GM06990 (cell line): ENCODE measurements at regions not wholly inside any gene's neighbourhood (a gene's known extent, or its start where the extent isn't known, plus 50 kb on each side); places are given as distances from the start of the nearest gene placed in this dataset.

Experiments
- DNase-seq: peaks from one replicate; pipeline ENCODE4 v3.0.0-alpha.2; 2011; ENCODE audit not compliant: insufficient read length; ENCODE audit errors: extremely low read depth
- H3K27me3 ChIP-seq: replicated peaks from 2 replicates; pipeline ENCODE4 v1.6.0; 2011; ENCODE audit warnings: low read length; ENCODE audit not compliant: control insufficient read depth, insufficient read depth
- H3K36me3 ChIP-seq: 2 replicates; pipeline ENCODE4 v1.5.1; 2011; ENCODE audit warnings: low read length; ENCODE audit not compliant: control insufficient read depth, insufficient read depth
- H3K4me3 ChIP-seq: replicated peaks from 2 replicates; pipeline ENCODE4 v1.5.1; 2011; ENCODE audit warnings: low read depth, mild to moderate bottlenecking, control low read depth, low read length
- CTCF ChIP-seq: IDR thresholded peaks from 2 replicates; pipeline ENCODE4 v1.5.1; 2011; ENCODE audit warnings: low read length, control low read depth, mild to moderate bottlenecking, inconsistent platforms; ENCODE audit not compliant: insufficient read depth, poor library complexity, severe bottlenecking

- Histone ChIP-seq H3K27me3 (no peaks in the 10 kb centered on the region; the same call in 1 of the 2 replicates), H3K36me3 (no peaks in the 10 kb centered on the region), H3K4me3 (no peak overlapping the region)
- DNase-seq, result no peak
- TF ChIP-seq CTCF, result no peak
Observed at GRCh38 chr16:17572145-17572544, 101.4 kb upstream of the XYLT1 start.

- no peaks in the 10 kb centered on the region; the same call in 1 of the 2 replicates for H3K27me3 ChIP-seq
- DNase-seq, result no peak
- TF ChIP-seq CTCF, result no peak
- H3K36me3 ChIP-seq, result no peaks in the 10 kb centered on the region
- no peak overlapping the region for H3K4me3 ChIP-seq
Observed at GRCh38 chr16:17571499-17572093, 100.8 kb upstream of the XYLT1 start.

- Histone ChIP-seq H3K36me3 (no peaks in the 10 kb centered on the region), H3K27me3 (no peaks in the 10 kb centered on the region; the same call in 1 of the 2 replicates), H3K4me3 (no peak overlapping the region)
- DNase-seq, result no peak
- TF ChIP-seq CTCF, result no peak
Observed at GRCh38 chr16:17568239-17568638, 97.5 kb upstream of the XYLT1 start.

- Histone ChIP-seq H3K27me3 (no peaks in the 10 kb centered on the region; the same call in 1 of the 2 replicates), H3K36me3 (no peaks in the 10 kb centered on the region), H3K4me3 (no peak overlapping the region)
- no peak for TF ChIP-seq CTCF
- DNase-seq, result no peak
Observed at GRCh38 chr16:17567455-17567854, 96.7 kb upstream of the XYLT1 start.

GRCh38 chr16:17566656-17567450, 96.1 kb upstream of the XYLT1 start:
- H3K27me3 ChIP-seq, result no peaks in the 10 kb centered on the region; the same call in 1 of the 2 replicates
- TF ChIP-seq CTCF, result no peak
- no peaks in the 10 kb centered on the region for H3K36me3 ChIP-seq
- DNase-seq, result no peak
- no peak overlapping the region for H3K4me3 ChIP-seq

- H3K36me3 ChIP-seq, result no peaks in the 10 kb centered on the region
- no peak for DNase-seq
- no peaks in the 10 kb centered on the region; the same call in 1 of the 2 replicates for H3K27me3 ChIP-seq
- TF ChIP-seq CTCF, result no peak
- H3K4me3 ChIP-seq, result no peak overlapping the region
Observed at GRCh38 chr16:17566075-17566474, 95.3 kb upstream of the XYLT1 start.
